DOHH2 (cell line): ENCODE measurements at regions not wholly inside any gene's neighbourhood (a gene's known extent, or its start where the extent isn't known, plus 50 kb on each side); places are given as distances from the start of the nearest gene placed in this dataset.

Experiments used
- EZH2phosphoT487 ChIP-seq: fragments of 200-600 bp; sonication (generic); IDR thresholded peaks from 2 replicates; pipeline ENCODE4 v1.6.1; 2017; ENCODE audit warnings: borderline replicate concordance, mild to moderate bottlenecking, antibody characterized with exemption, low read length, moderate library complexity, mixed read lengths
- TF ChIP-seq, protein P1 (sequence below): fragments of 200-600 bp; sonication (generic); IDR thresholded peaks from one replicate; pipeline ENCODE4 v1.5.1; 2014; ENCODE audit warnings: antibody characterized with exemption, mild to moderate bottlenecking, low read depth, low read length; ENCODE audit not compliant: poor library complexity, severe bottlenecking

DNA sequence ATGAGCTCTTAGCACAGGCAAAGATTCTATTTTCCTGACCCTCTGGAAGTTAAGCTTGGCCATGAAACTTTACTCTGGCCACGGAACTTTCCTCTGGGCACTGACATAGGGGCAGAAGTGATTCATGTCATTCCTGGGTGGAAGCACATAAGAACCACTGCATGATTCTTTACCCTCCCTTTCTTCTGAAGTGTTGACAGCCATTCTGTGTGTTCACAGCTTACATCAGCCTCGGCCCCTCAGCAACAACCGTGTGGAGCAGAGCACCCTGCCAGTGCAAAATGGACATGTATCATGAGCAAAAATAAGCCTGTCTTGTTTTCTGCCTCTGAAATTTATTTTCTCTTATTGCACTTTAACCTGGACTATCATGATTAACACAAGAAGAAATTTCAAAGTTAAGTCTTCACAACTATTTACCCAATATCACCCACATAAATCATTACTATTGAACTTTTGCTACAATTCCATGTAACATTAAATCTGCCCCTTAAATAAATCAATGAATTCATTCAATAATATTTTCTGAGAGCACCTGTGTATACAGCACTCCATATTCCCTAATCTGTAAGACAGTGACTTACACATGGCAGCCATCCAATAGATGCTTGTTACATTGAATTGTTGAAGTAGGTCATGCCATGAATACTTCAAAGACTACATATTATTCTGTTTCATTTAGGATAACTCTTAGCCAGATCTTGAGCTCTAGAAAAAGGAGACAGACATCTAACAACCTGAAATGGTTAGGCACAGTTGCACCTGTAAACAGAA lies 531.9 kb downstream of the IRS1 start:
- TF ChIP-seq EZH2phosphoT487: no peak
- TF ChIP-seq, protein P1, sequence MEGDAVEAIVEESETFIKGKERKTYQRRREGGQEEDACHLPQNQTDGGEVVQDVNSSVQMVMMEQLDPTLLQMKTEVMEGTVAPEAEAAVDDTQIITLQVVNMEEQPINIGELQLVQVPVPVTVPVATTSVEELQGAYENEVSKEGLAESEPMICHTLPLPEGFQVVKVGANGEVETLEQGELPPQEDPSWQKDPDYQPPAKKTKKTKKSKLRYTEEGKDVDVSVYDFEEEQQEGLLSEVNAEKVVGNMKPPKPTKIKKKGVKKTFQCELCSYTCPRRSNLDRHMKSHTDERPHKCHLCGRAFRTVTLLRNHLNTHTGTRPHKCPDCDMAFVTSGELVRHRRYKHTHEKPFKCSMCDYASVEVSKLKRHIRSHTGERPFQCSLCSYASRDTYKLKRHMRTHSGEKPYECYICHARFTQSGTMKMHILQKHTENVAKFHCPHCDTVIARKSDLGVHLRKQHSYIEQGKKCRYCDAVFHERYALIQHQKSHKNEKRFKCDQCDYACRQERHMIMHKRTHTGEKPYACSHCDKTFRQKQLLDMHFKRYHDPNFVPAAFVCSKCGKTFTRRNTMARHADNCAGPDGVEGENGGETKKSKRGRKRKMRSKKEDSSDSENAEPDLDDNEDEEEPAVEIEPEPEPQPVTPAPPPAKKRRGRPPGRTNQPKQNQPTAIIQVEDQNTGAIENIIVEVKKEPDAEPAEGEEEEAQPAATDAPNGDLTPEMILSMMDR: no peak
